ENCODE measurements at regions not wholly inside any gene's neighbourhood (a gene's known extent, or its start where the extent isn't known, plus 50 kb on each side); places are given as distances from the start of the nearest gene placed in this dataset.

DNA sequence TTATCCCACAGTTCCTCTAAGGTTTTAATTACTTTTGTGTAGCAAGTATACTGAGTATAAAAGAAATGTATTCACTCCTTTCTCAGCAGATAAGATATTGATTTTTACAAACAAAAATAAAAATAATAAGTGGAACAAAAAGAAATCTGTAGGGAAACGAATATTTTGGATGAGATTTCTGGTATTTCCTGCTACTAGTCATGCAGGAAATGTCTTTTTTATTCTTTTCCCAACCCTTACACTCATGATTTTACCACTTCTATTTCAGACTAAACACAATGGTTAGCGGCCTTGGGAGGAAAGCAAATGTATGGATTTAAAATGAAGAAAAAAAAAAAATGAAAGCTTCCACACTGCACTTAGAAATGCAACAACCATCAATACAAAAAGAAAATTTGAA, 580.5 kb upstream of the MARCKS start:
- DNase-seq: no peak

DNA sequence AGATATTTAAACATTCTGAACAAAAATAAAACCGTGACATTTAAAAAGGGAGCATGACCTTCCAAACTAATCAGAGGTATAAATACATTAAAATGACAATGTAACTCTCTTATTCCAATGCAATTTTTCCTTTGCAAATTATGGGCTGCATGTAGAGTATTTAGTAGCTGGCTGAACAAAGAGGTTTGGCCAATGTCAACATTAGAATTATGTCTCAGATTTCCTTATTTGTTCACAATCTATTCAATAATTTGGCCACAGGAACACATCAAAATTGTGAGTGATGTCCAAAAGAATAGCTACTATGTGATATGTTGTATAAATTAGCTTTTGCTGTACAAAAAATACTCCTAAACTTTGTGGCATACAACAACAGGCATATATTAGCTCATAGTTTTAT, 580.0 kb upstream of the MARCKS start:
- DNase-seq: no peak

DNA sequence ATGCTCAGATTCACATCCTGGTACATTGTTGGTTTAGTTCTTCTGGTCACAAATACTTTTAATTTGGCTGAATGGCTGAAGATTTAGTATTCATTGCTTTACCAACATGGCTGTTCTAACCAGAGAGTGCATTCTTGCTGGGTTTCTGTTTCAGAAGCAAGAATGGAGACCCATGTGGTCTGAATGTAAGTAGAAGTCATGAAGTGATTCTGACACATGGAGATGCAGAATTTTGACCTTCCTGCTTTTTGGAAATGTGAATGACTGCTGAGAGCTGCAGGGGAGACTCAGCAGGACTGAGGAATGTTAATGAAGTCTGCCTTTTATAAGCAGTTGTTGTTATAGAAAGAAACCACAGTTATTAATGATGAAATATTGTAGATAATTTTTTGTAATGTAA, 576.1 kb upstream of the MARCKS start:
- no peak for DNase-seq

DNA sequence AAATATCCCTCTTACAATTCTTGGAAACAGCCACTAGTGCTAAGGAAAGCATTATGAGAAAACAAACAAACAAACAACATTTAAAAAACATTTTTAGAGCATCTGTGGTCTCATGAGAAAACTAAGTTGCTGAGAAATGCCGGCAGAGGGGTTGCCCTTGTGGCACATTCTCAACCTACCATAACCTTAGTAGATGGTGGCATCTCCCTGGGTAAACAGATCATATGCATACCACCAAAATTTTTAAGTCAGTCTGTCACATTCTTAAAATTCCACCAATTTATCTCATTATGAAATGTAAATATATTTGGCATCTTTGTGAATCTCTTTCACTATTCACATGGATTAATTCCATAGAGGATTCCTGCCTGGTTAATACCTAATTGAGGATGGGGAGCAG, 575.7 kb upstream of the MARCKS start:
- no peak for DNase-seq

DNA sequence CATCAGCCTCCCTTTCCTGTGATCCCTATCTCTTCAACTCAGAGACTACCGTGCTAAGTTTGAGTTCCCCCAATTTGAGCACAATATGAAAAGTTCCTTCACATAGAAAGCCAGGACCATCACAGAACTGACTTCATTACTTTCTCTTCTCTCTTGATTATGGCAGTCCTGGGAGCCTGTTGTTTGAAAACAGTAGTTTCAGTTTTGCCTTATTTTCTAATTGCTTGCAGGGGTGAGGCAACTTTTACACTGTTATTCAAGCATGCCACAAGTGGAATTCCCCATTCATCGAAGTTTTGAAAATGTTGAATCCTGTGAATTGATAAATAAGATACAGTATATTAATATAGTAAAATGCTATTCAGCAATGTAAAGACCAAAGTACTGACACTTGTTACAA, 569.7 kb upstream of the MARCKS start:
- DNase-seq: no peak

DNA sequence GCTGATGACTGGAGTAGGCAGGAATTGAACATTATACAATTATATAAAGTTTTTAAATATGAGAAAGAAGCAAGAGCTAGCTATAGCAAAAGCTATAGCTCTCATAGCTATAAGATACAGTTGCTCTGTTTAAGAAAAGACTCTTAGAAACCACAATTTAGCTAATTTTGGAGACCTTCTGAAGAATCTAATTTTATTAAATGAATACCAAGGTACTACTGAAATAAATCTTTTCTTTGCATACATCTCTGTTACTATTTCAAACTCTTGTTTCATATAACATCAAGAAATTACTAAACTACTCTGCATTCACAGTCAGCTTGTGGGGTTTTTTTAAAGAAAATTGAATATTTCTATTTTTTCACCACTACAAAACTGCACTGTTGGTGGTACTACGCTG, 568.7 kb upstream of the MARCKS start:
- DNase-seq: no peak

DNA sequence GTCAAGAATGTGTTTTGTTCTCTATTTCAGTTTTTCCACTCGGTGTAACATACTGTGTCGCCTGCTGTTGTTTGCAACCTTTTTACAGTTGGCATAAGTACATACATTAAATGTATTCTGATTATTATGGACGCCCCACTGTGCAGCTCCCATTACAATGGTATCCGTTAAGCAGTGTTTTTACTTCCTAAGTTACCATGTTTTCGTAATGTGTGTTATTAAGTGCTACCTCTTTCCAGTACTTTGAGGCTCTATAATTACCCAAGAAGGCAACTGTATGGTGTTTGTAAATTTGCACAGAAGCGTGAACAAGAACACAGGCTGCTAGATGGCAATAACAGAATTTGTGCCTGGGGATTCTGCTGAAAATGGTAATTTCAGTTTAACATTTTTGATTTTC, 568.0 kb upstream of the MARCKS start:
- no peak for DNase-seq

DNA sequence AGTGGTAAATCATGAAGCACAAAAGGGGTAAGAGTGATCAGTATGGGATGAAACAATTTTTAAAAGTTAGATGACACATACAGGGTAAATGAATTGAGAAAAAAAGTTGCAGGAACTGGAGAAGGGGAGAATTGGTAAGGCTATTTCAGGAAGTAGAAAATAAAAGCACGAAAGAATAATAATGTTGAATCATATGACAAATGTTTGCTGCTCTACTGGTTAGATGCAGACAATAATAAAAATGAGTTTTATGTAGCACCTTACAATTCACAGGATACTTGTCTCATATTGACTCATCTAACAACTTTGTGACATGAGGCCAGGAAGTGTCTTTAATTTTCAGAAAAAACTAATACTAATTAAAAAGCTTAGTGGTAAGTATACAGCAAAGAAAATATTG, 566.5 kb upstream of the MARCKS start:
- no peak for DNase-seq

DNA sequence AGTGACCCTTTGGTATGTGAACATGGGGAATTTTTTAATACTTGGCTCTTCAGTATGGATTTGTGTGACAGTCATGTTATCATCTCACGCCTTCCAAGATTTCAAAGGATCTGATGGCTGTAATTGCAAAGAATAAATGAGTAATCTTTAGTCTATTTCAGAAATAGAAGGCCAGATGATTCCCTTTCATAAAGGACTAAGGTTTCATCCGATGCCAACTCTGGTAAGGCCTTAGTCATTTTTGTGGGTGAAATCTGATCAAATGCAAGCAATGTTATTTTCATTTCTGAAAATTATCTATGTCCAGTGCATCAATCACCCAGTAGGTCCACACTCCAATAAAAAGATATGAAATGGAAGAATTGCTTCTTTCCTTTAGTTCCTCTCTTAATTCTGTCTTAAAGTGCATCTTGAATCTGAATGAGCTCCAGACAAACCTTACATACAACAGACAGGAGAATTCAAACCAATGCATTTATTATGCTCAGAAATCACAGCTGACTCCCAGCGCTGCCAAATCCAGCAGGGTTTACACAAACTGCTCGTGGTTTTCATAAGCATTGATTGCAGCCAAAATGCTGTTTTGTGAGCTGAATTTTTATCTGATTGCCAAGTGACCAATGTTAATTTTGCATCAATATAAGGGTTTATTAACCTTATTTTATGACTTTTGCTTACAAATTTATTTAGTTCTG, 565.2 kb upstream of the MARCKS start:
- DNase-seq: no peak

DNA sequence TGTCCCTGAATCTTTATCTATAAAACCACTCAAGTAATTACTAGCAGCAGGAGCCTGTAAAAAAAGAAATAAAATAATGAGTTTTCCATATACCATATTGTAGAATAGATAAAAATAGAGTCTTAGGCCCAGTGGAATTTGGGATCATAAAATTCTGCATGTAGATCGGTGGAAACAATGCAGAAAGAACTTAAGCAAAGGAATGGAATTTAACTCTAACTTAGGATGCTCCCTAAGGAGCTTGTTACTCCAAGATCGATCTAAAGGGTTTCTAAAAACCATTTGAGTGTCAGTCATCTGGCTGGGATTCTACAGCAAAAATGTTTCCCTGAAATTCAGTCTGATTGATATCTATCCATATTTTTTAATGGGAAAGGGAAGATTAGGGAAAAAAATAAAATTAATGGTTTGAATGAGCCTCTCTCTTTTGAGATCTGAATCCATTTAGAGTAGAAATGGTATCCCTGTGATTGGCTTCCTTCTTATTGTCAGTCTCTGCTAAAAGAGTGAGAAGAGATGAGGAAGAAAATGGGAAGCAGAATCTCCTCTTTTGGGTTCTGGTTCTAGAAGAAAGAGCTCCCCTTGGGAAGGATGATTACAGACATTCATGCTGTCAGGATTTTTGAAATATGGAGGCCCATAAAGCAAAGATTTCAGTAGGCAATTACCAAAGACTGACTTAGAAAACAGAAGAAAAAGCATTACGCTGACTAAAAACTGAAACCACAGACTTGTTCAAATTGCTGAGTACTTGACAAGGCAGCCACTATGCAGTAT, 564.3 kb upstream of the MARCKS start:
- no peak for DNase-seq

DNA sequence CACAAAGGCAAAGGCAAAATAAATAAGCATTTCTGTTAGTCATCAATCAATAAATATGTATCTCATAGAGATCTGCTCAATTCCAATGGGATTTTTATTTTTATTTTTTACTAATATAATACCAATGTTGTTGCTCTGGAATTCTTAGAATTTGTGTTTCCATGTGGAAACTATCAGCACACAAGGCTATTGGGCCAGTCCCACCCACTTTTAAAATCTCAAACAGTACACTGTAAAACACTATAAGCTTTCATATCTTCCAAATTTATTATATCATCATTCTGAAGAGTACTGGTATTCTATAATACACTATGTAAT, 563.8 kb upstream of the MARCKS start:
- no peak for DNase-seq

DNA sequence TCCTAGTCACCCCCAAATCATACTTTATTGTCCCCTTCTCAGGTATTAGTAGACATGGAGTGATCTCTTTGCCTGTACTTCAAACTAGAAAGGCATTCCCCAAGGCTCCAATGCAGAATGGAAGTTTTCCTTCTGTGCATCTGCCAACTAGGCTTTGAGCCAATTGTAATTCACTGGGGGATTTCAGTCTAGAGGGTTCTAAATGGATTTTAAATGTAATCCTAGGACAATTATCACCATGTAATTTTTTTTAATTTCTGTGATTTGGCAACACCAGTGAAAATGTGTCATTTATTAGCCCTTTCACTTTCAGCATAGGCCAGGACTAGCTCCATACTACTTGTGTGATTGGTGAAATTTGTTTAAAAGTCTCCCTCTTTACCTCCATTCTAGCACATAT, 557.6 kb upstream of the MARCKS start:
- no peak for DNase-seq

DNA sequence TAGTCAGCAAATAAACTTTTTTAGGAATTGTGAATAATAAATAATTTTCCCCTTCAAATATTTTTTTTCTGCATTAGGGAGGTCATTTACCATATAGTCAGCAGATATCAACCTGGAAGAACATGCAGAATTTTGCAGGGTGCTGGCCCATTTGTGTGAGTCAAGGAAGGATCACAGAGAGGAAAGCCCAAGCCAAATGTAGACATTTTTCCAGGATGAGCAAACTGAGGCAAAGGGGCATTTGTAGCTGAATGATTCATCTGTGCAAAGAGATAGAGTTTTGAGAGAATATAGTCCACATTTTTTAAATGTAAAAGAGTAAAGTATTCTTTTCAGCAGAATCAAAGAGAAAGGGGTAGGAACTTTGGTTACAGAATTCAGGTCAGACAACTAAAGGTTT, 555.5 kb upstream of the MARCKS start:
- no peak for DNase-seq

DNA sequence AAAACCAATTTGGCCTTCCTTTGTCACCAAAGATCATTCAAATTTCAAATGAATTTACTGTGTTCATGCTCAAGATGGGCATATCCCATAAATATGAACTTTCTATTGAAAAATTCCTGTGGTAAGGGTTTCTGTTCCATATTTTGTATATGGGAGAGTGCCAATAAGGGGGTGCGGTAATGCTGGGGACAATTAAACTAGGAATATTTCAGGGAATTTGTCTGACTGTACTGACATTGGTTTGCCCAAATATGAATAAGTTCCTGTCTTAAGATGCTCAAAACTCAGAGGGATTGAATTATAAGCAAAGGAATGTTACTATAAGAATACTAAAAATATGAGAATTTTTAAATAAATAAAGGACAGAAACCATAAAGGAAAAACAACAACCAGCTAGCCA, 553.0 kb upstream of the MARCKS start:
- no peak for DNase-seq

DNA sequence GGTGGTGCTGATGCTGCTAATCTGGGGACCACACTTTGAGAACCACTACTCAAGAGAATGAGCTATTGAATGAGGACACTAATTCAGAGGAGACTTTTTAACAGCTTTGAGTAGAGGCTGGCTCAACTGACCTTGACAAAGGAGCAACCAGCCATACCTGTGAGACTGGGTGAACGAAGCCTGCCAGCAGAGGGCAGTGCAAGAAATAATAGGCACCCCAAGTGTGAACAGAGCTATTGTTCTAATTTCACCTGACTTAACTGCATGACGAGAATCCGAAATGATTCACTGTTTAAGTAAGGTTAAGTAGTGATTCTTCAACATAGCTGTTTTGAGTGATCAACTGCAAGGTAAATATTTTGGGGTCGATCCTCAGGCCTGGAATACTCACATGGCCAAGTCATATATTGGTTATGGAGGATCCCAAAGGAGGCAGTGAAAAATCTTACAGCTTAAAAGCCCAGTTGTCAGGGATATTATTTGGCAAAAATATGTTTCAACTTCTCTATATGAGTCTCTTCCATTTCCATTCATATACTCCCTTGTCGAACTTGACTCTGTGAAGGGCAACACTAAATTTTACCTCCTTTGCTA, 550.5 kb upstream of the MARCKS start:
- DNase-seq: peak; percentile 39

DNA sequence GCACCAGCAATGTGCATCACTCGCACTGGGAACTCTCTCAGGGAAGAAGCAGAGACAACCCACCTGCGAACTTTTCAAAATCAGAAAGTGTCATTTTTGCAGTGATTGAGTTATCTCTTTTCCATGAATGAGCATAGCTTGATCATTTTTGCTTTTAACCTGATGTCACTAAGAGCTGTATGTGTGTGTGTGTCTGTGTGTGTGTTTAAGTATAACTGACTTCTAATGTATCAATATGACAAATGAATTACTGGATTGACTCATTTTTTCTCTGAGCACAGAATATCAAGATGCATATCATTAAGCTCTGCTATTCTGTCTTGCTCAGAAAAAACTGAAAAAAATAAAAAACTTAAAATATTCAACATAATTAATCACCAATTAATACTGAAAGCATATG, 548.9 kb upstream of the MARCKS start:
- no peak for DNase-seq

DNA sequence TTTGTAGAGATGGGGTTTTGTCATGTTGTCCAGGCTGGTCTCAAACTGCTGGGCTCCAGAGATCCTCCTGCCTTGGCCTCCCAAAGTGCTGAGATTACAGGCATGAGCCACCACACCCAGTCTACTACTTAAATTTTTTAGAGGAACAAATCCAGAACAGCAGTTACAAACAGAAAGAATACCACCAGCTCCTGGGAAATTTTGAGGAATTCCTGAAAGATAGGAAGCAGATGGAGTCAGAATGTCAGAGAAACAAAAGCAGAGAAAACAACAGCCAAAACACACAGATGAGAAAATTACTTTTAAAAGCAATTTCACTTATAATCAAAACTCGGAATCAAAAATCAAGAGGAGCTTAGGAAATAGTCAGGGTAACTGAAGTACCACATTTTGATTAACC, 543.3 kb upstream of the MARCKS start:
- no peak for DNase-seq

DNA sequence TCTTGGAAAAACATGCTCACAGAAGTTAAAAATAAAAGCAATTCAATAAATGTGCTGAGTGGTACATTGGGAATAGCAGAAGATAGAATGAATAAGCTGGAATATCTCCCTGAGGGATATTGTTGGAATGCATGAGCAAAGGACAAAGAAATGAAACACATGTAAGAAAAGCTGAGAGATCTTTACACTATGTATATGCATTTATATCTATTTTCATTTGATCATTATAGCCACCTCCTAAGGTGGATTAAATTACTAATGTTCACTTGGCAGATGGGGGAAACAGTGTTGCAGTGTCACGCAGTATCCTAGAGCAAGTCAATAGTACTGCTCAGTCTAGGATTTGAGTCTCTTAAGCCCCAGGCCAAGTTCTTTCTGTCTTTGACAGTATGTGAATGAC, 542.0 kb upstream of the MARCKS start:
- DNase-seq: no peak

DNA sequence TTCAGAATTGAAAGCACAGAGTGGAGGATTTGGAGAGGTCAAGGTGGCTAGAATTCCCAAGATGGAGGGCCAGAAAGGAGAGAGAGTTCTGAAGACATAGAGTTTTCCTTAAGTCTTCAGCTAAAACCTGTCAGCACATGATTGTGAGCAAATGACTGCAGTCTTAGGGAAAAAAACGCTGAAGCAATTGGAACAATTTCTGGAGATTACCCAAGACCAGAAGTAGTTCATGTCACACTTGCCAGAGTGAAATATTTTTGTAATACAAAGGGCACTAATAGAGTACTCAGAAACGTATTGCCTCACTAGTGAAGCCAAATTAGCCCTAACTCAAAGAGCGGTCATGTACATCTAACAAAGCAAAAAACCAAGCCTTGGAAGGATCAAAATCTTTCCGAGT, 541.3 kb upstream of the MARCKS start:
- no peak for DNase-seq

DNA sequence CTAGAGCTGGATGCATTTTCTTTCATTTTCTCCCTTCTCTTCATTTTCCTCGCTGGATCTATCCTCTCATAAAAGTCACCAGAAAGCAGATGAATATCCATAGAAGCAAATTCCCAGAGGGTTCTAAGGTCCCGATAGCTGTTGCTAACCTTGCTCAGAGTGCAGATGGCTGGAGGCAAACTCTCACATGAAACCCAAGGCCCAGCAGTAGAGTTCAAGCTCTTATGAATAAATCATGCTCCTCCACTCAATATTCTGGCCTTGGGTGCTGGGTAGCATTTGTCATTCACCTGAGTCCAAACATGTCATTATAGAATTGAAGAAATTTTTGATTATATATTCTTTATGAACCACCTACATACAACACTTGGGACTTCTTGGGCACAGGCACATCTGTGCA, 539.7 kb upstream of the MARCKS start:
- DNase-seq: no peak

DNA sequence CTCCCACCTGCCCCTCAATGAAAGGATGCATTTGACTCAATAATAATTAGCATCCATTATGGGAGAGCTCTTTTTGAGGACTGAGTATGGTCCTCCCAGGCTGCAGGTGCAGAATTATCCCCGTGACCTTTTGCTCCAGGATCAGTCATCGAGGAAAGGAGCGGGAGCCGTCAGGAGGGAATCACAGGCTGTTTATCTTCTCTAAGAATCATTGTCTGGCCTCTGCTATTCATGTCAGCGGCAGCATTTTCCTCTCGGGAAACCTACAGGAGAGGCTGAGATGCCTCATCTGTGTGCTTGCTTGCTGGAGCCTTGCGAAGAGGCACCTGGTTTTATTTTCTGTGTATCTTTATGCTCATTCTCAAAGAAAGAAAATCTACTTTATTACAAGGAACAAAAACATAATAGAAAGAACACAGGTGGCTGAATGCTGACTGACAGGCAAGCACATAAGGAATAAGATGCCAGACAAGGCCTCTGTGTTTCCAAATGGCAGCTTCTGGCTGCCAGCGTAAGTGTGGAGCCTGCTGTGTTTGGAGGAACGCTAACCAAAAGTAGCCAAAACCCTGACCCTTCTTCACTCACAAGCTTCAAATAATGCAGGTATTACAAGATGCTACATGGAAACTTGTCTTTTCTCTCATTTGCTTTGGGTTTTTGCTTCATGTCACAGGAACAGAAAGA, 539.1 kb upstream of the MARCKS start:
- no peak for DNase-seq

DNA sequence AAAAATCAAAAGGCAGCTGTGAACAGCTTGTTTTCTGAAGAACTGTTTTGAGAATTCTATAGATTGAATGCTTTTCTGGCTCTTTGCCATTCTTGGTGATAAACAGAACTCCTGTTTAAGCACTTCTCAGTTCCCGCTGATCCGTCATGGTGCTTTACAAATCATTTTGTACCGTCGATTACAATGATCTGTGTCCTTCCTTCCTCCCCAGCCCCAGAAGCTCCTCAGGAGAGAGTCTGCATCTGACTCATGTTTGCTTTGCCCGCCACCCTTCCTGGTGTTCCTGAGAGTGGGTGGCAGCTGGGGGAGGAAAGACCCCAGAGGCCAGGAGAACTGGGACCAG, 538.6 kb upstream of the MARCKS start:
- no peak for DNase-seq

DNA sequence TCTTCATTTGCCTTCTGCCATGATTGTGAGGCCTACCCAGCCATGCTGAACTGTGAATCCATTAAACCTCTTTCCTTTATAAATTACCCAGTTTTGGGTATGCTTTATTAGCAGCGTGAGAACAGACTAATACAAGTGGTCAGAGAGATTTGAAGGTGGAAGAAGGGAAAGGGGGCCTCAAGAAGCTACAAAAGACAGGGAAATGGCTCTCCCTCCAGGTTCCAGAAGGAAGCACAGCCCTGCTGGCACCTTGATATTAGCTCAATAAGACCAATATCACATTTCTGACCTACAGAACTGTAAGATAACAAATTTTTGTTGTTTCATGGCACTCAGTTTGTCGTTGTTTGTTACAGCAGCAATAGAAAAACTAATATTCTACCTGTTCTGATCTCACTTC, 536.5 kb upstream of the MARCKS start:
- no peak for DNase-seq

DNA sequence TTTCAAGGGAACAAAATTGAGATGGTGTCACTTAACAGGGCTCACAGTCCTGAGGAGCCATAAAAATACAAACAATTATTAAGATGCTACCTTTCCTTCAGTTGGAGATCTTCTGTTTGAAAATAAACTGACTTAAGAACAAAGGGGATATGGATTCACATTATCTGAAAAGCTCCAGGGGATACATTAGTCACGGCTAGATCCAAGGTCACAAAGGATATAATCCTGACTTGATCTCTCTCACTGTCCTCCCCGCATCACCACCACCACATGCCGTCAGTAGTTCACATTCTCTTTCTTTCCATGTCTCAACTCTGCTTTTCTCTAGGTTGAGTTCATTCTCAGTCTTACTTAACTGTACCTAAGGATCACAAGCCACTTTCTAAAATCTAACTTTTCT, 530.4 kb upstream of the MARCKS start:
- DNase-seq: no peak

Measured in CD4-positive, alpha-beta T cell treated with Interleukin-10 for 1 hour (primary cell).